SK-N-SH treated with all-trans-retinoic acid at 6 μM for 48 hours (cell line): ENCODE measurements at regions not wholly inside any gene's neighbourhood (a gene's known extent, or its start where the extent isn't known, plus 50 kb on each side); places are given as distances from the start of the nearest gene placed in this dataset.

Experiments
- ATAC-seq: fragments of 200-7000 bp; cut with Tn5 transposase; 3 replicates; pipeline ENCODE4 v1.9.1; 2020; ENCODE audit warnings: mild to moderate bottlenecking, moderate library complexity
- ARNTL ChIP-seq: fragments of 450-650 bp; formaldehyde crosslinking; IDR thresholded peaks from 2 replicates; pipeline ENCODE4 v1.5.0; 2020; ENCODE audit warnings: low read depth, mild to moderate bottlenecking, moderate library complexity, borderline replicate concordance
- BACH2 ChIP-seq: fragments of 250-450 bp; sonication (Bioruptor Pico); IDR thresholded peaks from 2 replicates; pipeline ENCODE4 v1.9.0; 2021; ENCODE audit warnings: mild to moderate bottlenecking, borderline replicate concordance
- CSRNP3 ChIP-seq: fragments of 250-450 bp; sonication (Bioruptor Pico); IDR thresholded peaks from 2 replicates; pipeline ENCODE4 v1.5.1; 2021; ENCODE audit warnings: mild to moderate bottlenecking, moderate library complexity
- ESRRG ChIP-seq: fragments of 250-450 bp; sonication (Bioruptor Pico); IDR thresholded peaks from 2 replicates; pipeline ENCODE4 v1.6.1; 2021; ENCODE audit warnings: mild to moderate bottlenecking
- ISL1 ChIP-seq: fragments of 250-450 bp; sonication (Bioruptor Pico); IDR thresholded peaks from 2 replicates; pipeline ENCODE4 v2.1.2; 2022; ENCODE audit warnings: mild to moderate bottlenecking, moderate library complexity
- OSR1 ChIP-seq: fragments of 250-450 bp; sonication (Bioruptor Pico); IDR thresholded peaks from 2 replicates; pipeline ENCODE4 v1.8.0; 2022; ENCODE audit warnings: moderate library complexity, mild to moderate bottlenecking, inconsistent platforms
- PATZ1 ChIP-seq: fragments of 250-450 bp; sonication (Bioruptor Pico); IDR thresholded peaks from 2 replicates; pipeline ENCODE4 v1.8.0; 2020; ENCODE audit warnings: mild to moderate bottlenecking, moderate library complexity, borderline replicate concordance
- POU6F1 ChIP-seq: fragments of 250-450 bp; sonication (Bioruptor Pico); IDR thresholded peaks from 2 replicates; pipeline ENCODE4 v1.8.0; 2021; ENCODE audit warnings: low read depth, mild to moderate bottlenecking, moderate library complexity, borderline replicate concordance
- RARB ChIP-seq: fragments of 250-450 bp; sonication (Bioruptor Pico); IDR thresholded peaks from 2 replicates; pipeline ENCODE4 v1.8.0; 2021; ENCODE audit warnings: mild to moderate bottlenecking, moderate library complexity
- SNAI2 ChIP-seq: fragments of 250-450 bp; sonication (Bioruptor Pico); IDR thresholded peaks from 2 replicates; pipeline ENCODE4 v1.5.0; 2020; ENCODE audit warnings: mild to moderate bottlenecking, moderate library complexity
- TCF4 ChIP-seq: fragments of 250-450 bp; sonication (Bioruptor Pico); IDR thresholded peaks from 2 replicates; pipeline ENCODE4 v1.8.0; 2021; ENCODE audit warnings: mild to moderate bottlenecking, moderate library complexity, borderline replicate concordance
- TOX ChIP-seq: fragments of 250-450 bp; sonication (Bioruptor Pico); IDR thresholded peaks from 2 replicates; pipeline ENCODE4 v1.8.0; 2021; ENCODE audit warnings: mild to moderate bottlenecking, moderate library complexity, borderline replicate concordance
- TSHZ2 ChIP-seq: fragments of 250-450 bp; sonication (Bioruptor Pico); IDR thresholded peaks from 2 replicates; pipeline ENCODE4 v1.5.0; 2020; ENCODE audit warnings: mild to moderate bottlenecking, moderate library complexity
- ZFP3 ChIP-seq: fragments of 250-450 bp; sonication (Bioruptor Pico); IDR thresholded peaks from 2 replicates; pipeline ENCODE4 v1.5.0; 2020; ENCODE audit warnings: mild to moderate bottlenecking, moderate library complexity
- ZFP30 ChIP-seq: fragments of 450-650 bp; formaldehyde crosslinking; IDR thresholded peaks from 2 replicates; pipeline ENCODE4 v1.5.0; 2022; ENCODE audit warnings: mild to moderate bottlenecking, moderate library complexity
- ZNF565 ChIP-seq: fragments of 450-650 bp; formaldehyde crosslinking; conservative IDR thresholded peaks from 2 replicates; pipeline ENCODE4 v1.5.0; 2020; ENCODE audit warnings: low read depth, mild to moderate bottlenecking, moderate library complexity
- ZNF70 ChIP-seq: fragments of 450-650 bp; formaldehyde crosslinking; IDR thresholded peaks from 2 replicates; pipeline ENCODE4 v1.5.0; 2020; ENCODE audit warnings: mild to moderate bottlenecking, moderate library complexity
- TF ChIP-seq, protein P1 (sequence below): fragments of 250-450 bp; sonication (Bioruptor Pico); IDR thresholded peaks from 2 replicates; pipeline ENCODE4 v1.5.1; 2020; ENCODE audit warnings: low read depth, mild to moderate bottlenecking, moderate library complexity

DNA sequence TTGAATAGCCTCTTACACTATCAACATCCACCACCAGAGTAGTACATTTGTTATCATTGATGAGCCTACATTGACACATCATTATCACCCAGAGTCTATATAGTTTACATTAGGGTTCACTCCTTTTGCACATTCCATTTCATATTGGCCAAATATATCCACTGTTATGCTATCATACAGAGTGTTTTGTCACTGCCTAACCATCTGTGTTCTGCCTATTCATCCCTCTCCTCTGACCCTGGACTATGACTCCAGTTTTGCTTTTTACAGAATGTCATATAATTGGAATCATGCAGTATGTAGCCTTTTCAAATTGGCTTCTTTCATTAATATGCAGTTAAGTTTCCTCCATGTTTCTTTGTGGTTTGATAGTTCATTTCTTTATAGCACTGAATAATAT is 904.7 kb downstream of the TLE1 start:
- ATAC-seq: no peak
- TF ChIP-seq, protein P1, sequence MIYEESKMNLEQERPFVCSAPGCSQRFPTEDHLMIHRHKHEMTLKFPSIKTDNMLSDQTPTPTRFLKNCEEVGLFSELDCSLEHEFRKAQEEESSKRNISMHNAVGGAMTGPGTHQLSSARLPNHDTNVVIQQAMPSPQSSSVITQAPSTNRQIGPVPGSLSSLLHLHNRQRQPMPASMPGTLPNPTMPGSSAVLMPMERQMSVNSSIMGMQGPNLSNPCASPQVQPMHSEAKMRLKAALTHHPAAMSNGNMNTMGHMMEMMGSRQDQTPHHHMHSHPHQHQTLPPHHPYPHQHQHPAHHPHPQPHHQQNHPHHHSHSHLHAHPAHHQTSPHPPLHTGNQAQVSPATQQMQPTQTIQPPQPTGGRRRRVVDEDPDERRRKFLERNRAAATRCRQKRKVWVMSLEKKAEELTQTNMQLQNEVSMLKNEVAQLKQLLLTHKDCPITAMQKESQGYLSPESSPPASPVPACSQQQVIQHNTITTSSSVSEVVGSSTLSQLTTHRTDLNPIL (CRISPR knock-in tag): no peak
- TF ChIP-seq OSR1 (CRISPR knock-in tag) (no peak), SNAI2 (CRISPR knock-in tag) (no peak), ZNF565 (no peak), POU6F1 (CRISPR knock-in tag) (no peak), PATZ1 (CRISPR knock-in tag) (no peak), ISL1 (CRISPR knock-in tag) (no peak), BACH2 (CRISPR knock-in tag) (no peak), TSHZ2 (no peak), RARB (CRISPR knock-in tag) (no peak), TOX (CRISPR knock-in tag) (no peak), CSRNP3 (no peak), ZFP30 (CRISPR knock-in tag) (no peak), ZFP3 (CRISPR knock-in tag) (no peak), ESRRG (CRISPR knock-in tag) (no peak)

DNA sequence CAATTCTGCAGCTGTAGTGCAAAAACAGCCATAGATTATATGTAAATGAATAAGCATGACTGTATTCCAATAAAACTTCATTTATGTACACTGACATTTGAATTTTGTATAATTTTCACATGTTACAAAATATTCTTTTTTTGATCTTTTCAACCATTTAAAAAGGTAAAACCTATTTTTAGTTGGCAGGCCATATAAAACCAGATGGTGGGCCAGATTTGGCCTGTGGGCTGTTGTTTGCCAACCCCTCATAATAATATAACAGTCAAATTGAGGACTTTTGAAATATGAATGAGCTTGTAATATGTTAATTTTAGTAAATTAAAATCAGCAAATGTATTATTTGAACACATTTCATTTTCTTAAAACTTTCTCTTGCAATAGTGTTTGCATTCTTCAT is 913.4 kb downstream of the TLE1 start:
- ATAC-seq: no peak
- no peak for TF ChIP-seq BACH2 (CRISPR knock-in tag)
- TF ChIP-seq RARB (CRISPR knock-in tag): no peak
- TF ChIP-seq ZFP3 (CRISPR knock-in tag): no peak
- TF ChIP-seq TSHZ2: no peak
- TF ChIP-seq PATZ1 (CRISPR knock-in tag): no peak
- no peak for TF ChIP-seq TOX (CRISPR knock-in tag)
- TF ChIP-seq SNAI2 (CRISPR knock-in tag): no peak
- TF ChIP-seq ZNF70 (CRISPR knock-in tag): no peak
- no peak for TF ChIP-seq OSR1 (CRISPR knock-in tag)
- TF ChIP-seq POU6F1 (CRISPR knock-in tag): no peak
- no peak for TF ChIP-seq ARNTL (CRISPR knock-in tag)
- TF ChIP-seq CSRNP3: no peak
- TF ChIP-seq ESRRG (CRISPR knock-in tag): no peak
- no peak for TF ChIP-seq ISL1 (CRISPR knock-in tag)
- TF ChIP-seq, protein P1 (CRISPR knock-in tag): no peak
- TF ChIP-seq TCF4 (CRISPR knock-in tag): no peak
